ENCODE measurements at regions not wholly inside any gene's neighbourhood (a gene's known extent, or its start where the extent isn't known, plus 50 kb on each side); places are given as distances from the start of the nearest gene placed in this dataset.

DNA sequence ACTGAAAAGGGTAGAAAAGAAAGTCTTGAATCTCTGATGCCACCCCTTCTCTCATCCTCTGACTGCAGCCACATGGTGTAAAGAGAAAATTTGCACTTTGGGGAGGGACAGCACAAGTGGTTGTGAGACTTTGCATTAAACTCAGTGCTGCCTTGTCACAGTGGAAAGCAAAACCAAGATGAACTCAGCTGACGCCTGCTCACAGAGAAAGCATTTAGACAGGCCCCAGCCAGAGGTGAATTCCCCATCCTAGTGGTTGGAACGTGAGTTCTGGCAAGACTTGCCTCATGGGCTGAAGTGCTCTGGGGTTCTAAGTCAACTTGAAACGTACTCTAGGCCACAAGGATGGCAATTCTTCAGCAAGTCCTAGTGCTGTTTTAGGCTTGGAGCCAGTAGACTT lies 1101.4 kb downstream of the ADGRL3 start:
- POLR2A ChIA-PET: no interaction called here

DNA sequence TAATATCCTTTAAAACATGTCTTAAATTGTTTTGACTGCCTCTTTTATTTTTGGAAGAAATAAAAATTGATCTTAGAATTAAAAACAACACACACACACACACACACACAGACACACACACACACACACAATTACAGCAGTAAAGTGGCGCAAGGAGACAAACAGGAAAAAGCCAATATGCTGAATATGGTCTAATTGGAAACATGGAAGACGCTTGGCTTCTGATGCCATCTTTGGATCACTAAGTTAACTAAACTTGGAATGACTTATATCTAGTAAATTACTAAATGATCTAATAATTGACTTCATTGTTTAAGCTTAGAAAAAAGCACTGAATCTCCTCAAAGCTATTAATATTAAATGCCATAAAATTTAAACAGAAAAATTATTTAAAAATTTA lies 1093.4 kb downstream of the ADGRL3 start:
- WGBS (ENCODE audit: insufficient coverage): no CpG with 5 or more reads among the region's 2 CpGs
- no peak overlapping the region for H3K27ac Mint-ChIP-seq
- H3K27ac ChIP-seq (ENCODE audit: low read length): no peak overlapping the region
- no peak for DNase-seq
- no peak for ATAC-seq (replicated peaks in 1 of 4)
- no peak overlapping the region for H3K4me3 Mint-ChIP-seq
- POLR2A ChIA-PET: no interaction called here
- no peaks in the 10 kb centered on the region for H3K4me1 ChIP-seq (ENCODE audit: control insufficient read depth in 1 of 2, extremely low read depth in 1 of 2, insufficient read depth in 2 of 2, low read length in 2 of 2)
- no peaks in the 10 kb centered on the region for H3K36me3 ChIP-seq (ENCODE audit: control insufficient read depth in 2 of 2, extremely low read depth in 1 of 2, insufficient read depth in 1 of 2, low read length in 1 of 2)
- no peaks in the 10 kb centered on the region for H3K36me3 Mint-ChIP-seq
- no peaks in the 10 kb centered on the region for H3K27me3 Mint-ChIP-seq
- peaks cover 7 to 24% (median 21%) of the 10 kb centered on the region in 3 donors for H3K9me3 Mint-ChIP-seq
- H3K9me3 ChIP-seq: no peaks in the 10 kb centered on the region
- no peaks in the 10 kb centered on the region for H3K27me3 ChIP-seq (replicated peaks in 1 of 2; ENCODE audit: control insufficient read depth in 2 of 2, extremely low read depth in 1 of 2, insufficient read depth in 2 of 2, low read length in 1 of 2)
- no peak overlapping the region for H3K4me3 ChIP-seq (ENCODE audit: control insufficient read depth in 1 of 2, extremely low read depth in 1 of 2, low read length in 1 of 2)
- no peaks in the 10 kb centered on the region for H3K4me1 Mint-ChIP-seq
- CTCF ChIA-PET: no interaction called here

More for the DNA sequence above, 1101.4 kb downstream of the ADGRL3 start:
- Mint-ChIP-seq H3K36me3 (no peaks in the 10 kb centered on the region), H3K27me3 (no peaks in the 10 kb centered on the region), H3K9me3 (peaks cover 23 to 48% (median 35%) of the 10 kb centered on the region in 3 donors), H3K4me1 (no peaks in the 10 kb centered on the region), H3K27ac (no peak overlapping the region), H3K4me3 (no peak overlapping the region)
- H3K27ac ChIP-seq (ENCODE audit: low read length): no peak overlapping the region
- DNase-seq (no peak), ATAC-seq (replicated peaks in 1 of 4) (no peak)
- H3K4me1 ChIP-seq (ENCODE audit: control insufficient read depth in 1 of 2, extremely low read depth in 1 of 2, insufficient read depth in 2 of 2, low read length in 2 of 2): no peaks in the 10 kb centered on the region
- no peaks in the 10 kb centered on the region for H3K27me3 ChIP-seq (replicated peaks in 1 of 2; ENCODE audit: control insufficient read depth in 2 of 2, extremely low read depth in 1 of 2, insufficient read depth in 2 of 2, low read length in 1 of 2)
- WGBS (ENCODE audit: insufficient coverage): 67% methylated on average over 3 of the region's 3 CpGs
- H3K4me3 ChIP-seq (ENCODE audit: control insufficient read depth in 1 of 2, extremely low read depth in 1 of 2, low read length in 1 of 2): no peak overlapping the region
- no peaks in the 10 kb centered on the region for H3K36me3 ChIP-seq (ENCODE audit: control insufficient read depth in 2 of 2, extremely low read depth in 1 of 2, insufficient read depth in 1 of 2, low read length in 1 of 2)
- H3K9me3 ChIP-seq: no peaks in the 10 kb centered on the region
- CTCF ChIA-PET: no interaction called here

DNA sequence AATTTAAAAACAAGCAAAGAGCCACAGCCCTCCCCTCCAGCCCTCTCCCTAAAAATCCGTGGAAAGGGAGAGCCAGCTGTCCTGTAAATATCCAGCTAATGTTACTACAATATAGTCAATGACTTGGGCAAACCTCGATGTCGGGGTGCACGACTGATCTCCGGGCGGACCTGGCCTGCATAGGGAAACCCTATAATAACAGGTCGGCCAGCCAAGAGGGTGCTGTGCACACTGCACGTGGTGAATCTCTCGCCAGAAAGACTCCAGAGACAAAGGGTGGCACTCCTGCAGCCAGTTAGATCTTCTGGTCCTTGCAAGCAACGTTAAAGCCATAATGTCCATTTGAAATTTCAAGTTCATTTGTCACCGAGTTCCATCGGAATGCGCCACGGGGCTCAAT lies 1092.8 kb downstream of the ADGRL3 start:
- H3K36me3 Mint-ChIP-seq: no peaks in the 10 kb centered on the region
- no peak overlapping the region for H3K4me3 ChIP-seq (ENCODE audit: control insufficient read depth in 1 of 2, extremely low read depth in 1 of 2, low read length in 1 of 2)
- no peaks in the 10 kb centered on the region for H3K27me3 ChIP-seq (replicated peaks in 1 of 2; ENCODE audit: control insufficient read depth in 2 of 2, extremely low read depth in 1 of 2, insufficient read depth in 2 of 2, low read length in 1 of 2)
- POLR2A ChIA-PET: no interaction called here
- H3K9me3 Mint-ChIP-seq: peaks cover 7 to 21% (median 21%) of the 10 kb centered on the region in 3 donors
- no peaks in the 10 kb centered on the region for H3K36me3 ChIP-seq (ENCODE audit: control insufficient read depth in 2 of 2, extremely low read depth in 1 of 2, insufficient read depth in 1 of 2, low read length in 1 of 2)
- no peaks in the 10 kb centered on the region for H3K27me3 Mint-ChIP-seq
- CTCF ChIA-PET: no interaction called here
- no peaks in the 10 kb centered on the region for H3K9me3 ChIP-seq
- WGBS (ENCODE audit: insufficient coverage): 82% methylated on average over 13 of the region's 14 CpGs
- DNase-seq (no peak), ATAC-seq (replicated peaks in 1 of 4) (no peak)
- H3K4me1 Mint-ChIP-seq: no peaks in the 10 kb centered on the region
- no peaks in the 10 kb centered on the region for H3K4me1 ChIP-seq (ENCODE audit: control insufficient read depth in 1 of 2, extremely low read depth in 1 of 2, insufficient read depth in 2 of 2, low read length in 2 of 2)
- H3K27ac ChIP-seq (ENCODE audit: low read length): no peak overlapping the region
- no peak overlapping the region for H3K27ac Mint-ChIP-seq
- H3K4me3 Mint-ChIP-seq: no peak overlapping the region

DNA sequence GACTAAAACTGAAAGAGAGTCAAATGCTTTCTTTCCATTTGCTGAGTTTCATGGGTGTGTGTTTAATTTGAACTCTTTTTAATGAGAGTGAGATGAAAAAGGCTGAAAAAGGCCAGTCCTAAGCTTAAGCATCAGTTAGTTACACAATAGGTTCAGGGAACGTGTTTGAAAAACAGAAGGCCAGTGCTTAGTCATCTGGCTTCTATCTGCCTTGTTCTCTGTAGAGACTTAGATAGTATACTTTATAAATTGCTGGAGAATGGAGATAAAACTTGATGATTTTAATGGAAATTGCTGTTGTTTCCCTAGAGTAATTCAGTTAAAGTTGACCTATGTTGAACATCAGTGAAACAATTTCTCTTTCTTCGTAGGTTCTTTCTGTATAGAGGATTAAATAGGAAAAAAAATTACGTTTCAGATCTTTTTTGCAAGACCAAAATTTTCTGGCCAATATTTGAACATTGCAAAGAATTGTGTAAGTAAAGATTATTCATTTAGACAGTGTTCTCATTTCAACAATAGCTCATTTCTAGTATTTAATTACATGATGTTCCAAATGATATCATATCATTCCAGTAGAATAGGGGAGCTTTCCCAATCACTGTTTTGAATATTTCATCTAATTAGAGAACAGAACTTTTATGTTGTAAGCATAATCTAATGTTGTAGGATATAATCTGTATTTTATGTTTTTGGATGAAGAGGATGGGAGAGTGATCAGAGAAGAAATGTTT lies 1088.8 kb downstream of the ADGRL3 start:
- 50% methylated on average over 1 of the region's 3 CpGs for WGBS (ENCODE audit: insufficient coverage)
- Mint-ChIP-seq H3K4me3 (no peak overlapping the region), H3K9me3 (peaks cover 0 to 14% (median 7%) of the 10 kb centered on the region in 3 donors), H3K4me1 (no peaks in the 10 kb centered on the region), H3K36me3 (no peaks in the 10 kb centered on the region), H3K27ac (no peak overlapping the region), H3K27me3 (no peaks in the 10 kb centered on the region)
- Histone ChIP-seq H3K9me3 (no peaks in the 10 kb centered on the region), H3K4me3 (ENCODE audit: control insufficient read depth in 1 of 2, extremely low read depth in 1 of 2, low read length in 1 of 2) (no peak overlapping the region), H3K36me3 (ENCODE audit: control insufficient read depth in 2 of 2, extremely low read depth in 1 of 2, insufficient read depth in 1 of 2, low read length in 1 of 2) (no peaks in the 10 kb centered on the region), H3K27me3 (replicated peaks in 1 of 2; ENCODE audit: control insufficient read depth in 2 of 2, extremely low read depth in 1 of 2, insufficient read depth in 2 of 2, low read length in 1 of 2) (no peaks in the 10 kb centered on the region), H3K27ac (ENCODE audit: low read length) (no peak overlapping the region), H3K4me1 (ENCODE audit: control insufficient read depth in 1 of 2, extremely low read depth in 1 of 2, insufficient read depth in 2 of 2, low read length in 2 of 2) (no peaks in the 10 kb centered on the region)
- no peak for ATAC-seq (replicated peaks in 1 of 4)
- ChIA-PET POLR2A (no interaction called here), CTCF (no interaction called here)
- no peak for DNase-seq

DNA sequence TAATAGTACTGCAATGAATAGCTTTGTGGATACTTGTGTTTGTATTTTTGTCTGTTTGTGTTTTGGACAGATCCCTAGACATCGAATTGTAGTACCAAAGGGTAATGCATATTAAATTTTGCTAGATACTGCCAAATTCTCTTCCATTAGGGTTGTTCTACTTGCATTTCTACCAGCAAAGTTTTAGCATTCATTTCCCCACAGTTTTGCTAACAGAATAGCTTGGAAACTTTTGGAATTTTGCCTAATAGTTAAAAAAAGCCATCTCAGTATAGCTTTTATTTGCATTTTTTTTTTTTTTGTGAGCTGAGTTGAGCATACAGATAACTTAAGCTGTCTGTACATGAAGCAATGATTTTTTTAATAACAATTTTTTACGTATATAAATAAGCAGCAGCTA lies 1084.9 kb downstream of the ADGRL3 start:
- ATAC-seq (replicated peaks in 1 of 4): no peak
- CTCF ChIA-PET: no interaction called here
- POLR2A ChIA-PET: no interaction called here
- no peak for DNase-seq
- Histone ChIP-seq H3K4me3 (ENCODE audit: control insufficient read depth in 1 of 2, extremely low read depth in 1 of 2, low read length in 1 of 2) (no peak overlapping the region), H3K27me3 (replicated peaks in 1 of 2; ENCODE audit: control insufficient read depth in 2 of 2, extremely low read depth in 1 of 2, insufficient read depth in 2 of 2, low read length in 1 of 2) (no peaks in the 10 kb centered on the region), H3K4me1 (ENCODE audit: control insufficient read depth in 1 of 2, extremely low read depth in 1 of 2, insufficient read depth in 2 of 2, low read length in 2 of 2) (no peaks in the 10 kb centered on the region), H3K9me3 (no peaks in the 10 kb centered on the region), H3K27ac (ENCODE audit: low read length) (no peak overlapping the region), H3K36me3 (ENCODE audit: control insufficient read depth in 2 of 2, extremely low read depth in 1 of 2, insufficient read depth in 1 of 2, low read length in 1 of 2) (no peaks in the 10 kb centered on the region)
- Mint-ChIP-seq H3K36me3 (no peaks in the 10 kb centered on the region), H3K9me3 (peaks cover 4 to 18% (median 14%) of the 10 kb centered on the region in 3 donors), H3K4me1 (no peaks in the 10 kb centered on the region), H3K27me3 (no peaks in the 10 kb centered on the region), H3K27ac (no peak overlapping the region), H3K4me3 (no peak overlapping the region)
- WGBS (ENCODE audit: insufficient coverage): no CpG with 5 or more reads among the region's 2 CpGs

DNA sequence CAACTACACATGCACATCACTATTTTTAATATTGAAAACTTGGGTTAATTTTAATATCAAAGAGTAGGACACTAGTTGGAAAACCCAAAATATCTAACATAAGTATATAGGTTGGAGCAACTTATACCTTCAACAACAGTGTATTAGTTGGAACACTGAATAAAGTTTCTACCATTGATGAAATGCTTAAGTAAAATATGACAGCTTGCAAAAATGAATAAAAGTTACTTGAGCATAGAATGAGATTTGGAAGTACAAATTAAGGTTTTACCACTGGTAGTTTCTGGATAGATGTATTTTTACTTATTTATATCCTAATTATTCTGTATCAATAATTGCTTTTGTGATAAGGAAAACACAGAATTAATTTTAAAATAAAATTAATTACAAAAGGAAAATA lies 1079.6 kb downstream of the ADGRL3 start:
- ATAC-seq (replicated peaks in 1 of 4): no peak
- Mint-ChIP-seq H3K4me1 (no peaks in the 10 kb centered on the region), H3K27ac (no peak overlapping the region), H3K27me3 (no peaks in the 10 kb centered on the region), H3K9me3 (peaks cover 8 to 33% (median 18%) of the 10 kb centered on the region in 3 donors), H3K4me3 (no peak overlapping the region), H3K36me3 (no peaks in the 10 kb centered on the region)
- ChIA-PET CTCF (no interaction called here), POLR2A (no interaction called here)
- no peaks in the 10 kb centered on the region for H3K9me3 ChIP-seq
- no peaks in the 10 kb centered on the region for H3K4me1 ChIP-seq (ENCODE audit: control insufficient read depth in 1 of 2, extremely low read depth in 1 of 2, insufficient read depth in 2 of 2, low read length in 2 of 2)
- no peak for DNase-seq
- no peaks in the 10 kb centered on the region for H3K36me3 ChIP-seq (ENCODE audit: control insufficient read depth in 2 of 2, extremely low read depth in 1 of 2, insufficient read depth in 1 of 2, low read length in 1 of 2)
- no peak overlapping the region for H3K4me3 ChIP-seq (ENCODE audit: control insufficient read depth in 1 of 2, extremely low read depth in 1 of 2, low read length in 1 of 2)
- no peaks in the 10 kb centered on the region for H3K27me3 ChIP-seq (replicated peaks in 1 of 2; ENCODE audit: control insufficient read depth in 2 of 2, extremely low read depth in 1 of 2, insufficient read depth in 2 of 2, low read length in 1 of 2)
- H3K27ac ChIP-seq (ENCODE audit: low read length): no peak overlapping the region

DNA sequence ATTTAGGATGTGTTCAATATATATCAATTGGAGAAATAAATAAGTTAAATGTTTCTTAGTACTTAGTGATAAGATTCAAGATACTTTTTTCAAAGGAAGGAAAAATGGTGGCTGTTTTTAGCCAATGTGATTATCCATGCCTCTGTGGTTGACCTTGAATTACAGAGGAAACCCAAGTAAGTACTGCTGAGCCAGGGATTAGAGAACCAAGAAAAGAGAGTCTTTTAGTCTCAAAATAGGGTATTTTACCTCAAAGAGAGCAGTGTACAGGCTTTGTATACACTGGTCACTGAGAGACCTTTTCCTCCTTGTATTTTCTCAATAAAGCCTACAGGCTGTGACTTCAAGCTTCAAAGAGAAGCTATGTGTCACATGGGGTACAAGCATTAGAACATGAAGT lies 1075.3 kb downstream of the ADGRL3 start:
- Histone ChIP-seq H3K27ac (ENCODE audit: low read length) (no peak overlapping the region), H3K36me3 (ENCODE audit: control insufficient read depth in 2 of 2, extremely low read depth in 1 of 2, insufficient read depth in 1 of 2, low read length in 1 of 2) (no peaks in the 10 kb centered on the region), H3K4me3 (ENCODE audit: control insufficient read depth in 1 of 2, extremely low read depth in 1 of 2, low read length in 1 of 2) (no peak overlapping the region), H3K9me3 (no peaks in the 10 kb centered on the region), H3K4me1 (ENCODE audit: control insufficient read depth in 1 of 2, extremely low read depth in 1 of 2, insufficient read depth in 2 of 2, low read length in 2 of 2) (no peaks in the 10 kb centered on the region), H3K27me3 (replicated peaks in 1 of 2; ENCODE audit: control insufficient read depth in 2 of 2, extremely low read depth in 1 of 2, insufficient read depth in 2 of 2, low read length in 1 of 2) (no peaks in the 10 kb centered on the region)
- H3K9me3 Mint-ChIP-seq: peaks cover 17 to 42% (median 18%) of the 10 kb centered on the region in 3 donors
- no peak overlapping the region for H3K27ac Mint-ChIP-seq
- CTCF ChIA-PET: interaction anchor here in 1 of 2 donors (0.7 kb wide), 1 partner anchor 22 kb away, joined by 3 read pairs; no protein-coding TSS in a partner anchor
- no peaks in the 10 kb centered on the region for H3K4me1 Mint-ChIP-seq
- no peak overlapping the region for H3K4me3 Mint-ChIP-seq
- H3K36me3 Mint-ChIP-seq: no peaks in the 10 kb centered on the region
- POLR2A ChIA-PET: no interaction called here
- no peak for DNase-seq
- ATAC-seq (replicated peaks in 1 of 4): no peak
- no peaks in the 10 kb centered on the region for H3K27me3 Mint-ChIP-seq
